Trophoblast cell (in vitro differentiated cells and primary cell): ENCODE measurements at regions not wholly inside any gene's neighbourhood (a gene's known extent, or its start where the extent isn't known, plus 50 kb on each side); places are given as distances from the start of the nearest gene placed in this dataset.
"Not testable (repeated sequence)": the region's sequence is repeated elsewhere in the genome, so short reads cannot be mapped to it uniquely, and the experiment has no call there.

ENCODE experiments used
- DNase-seq, 2 donors: peaks; one replicate each; pipeline ENCODE4 v3.0.0-alpha.2; 2016
- H2AFZ ChIP-seq: 2 replicates; pipeline ENCODE4 v1.6.1; 2013; ENCODE audit warnings: low read length, moderate library complexity, mild to moderate bottlenecking; ENCODE audit not compliant: insufficient read depth, poor library complexity
- H2AK5ac ChIP-seq: 2 replicates; pipeline ENCODE4 v1.6.1; 2013; ENCODE audit warnings: mild to moderate bottlenecking, low read length
- H2BK120ac ChIP-seq: 2 replicates; pipeline ENCODE4 v1.6.1; 2013; ENCODE audit warnings: low read length, mild to moderate bottlenecking, moderate library complexity; ENCODE audit not compliant: insufficient read depth, poor library complexity
- H2BK12ac ChIP-seq: 2 replicates; pipeline ENCODE4 v1.6.1; 2013; ENCODE audit warnings: mild to moderate bottlenecking, low read length, moderate library complexity
- H2BK5ac ChIP-seq: 2 replicates; pipeline ENCODE4 v1.6.1; 2013; ENCODE audit warnings: low read length, low read depth, moderate library complexity, mild to moderate bottlenecking; ENCODE audit not compliant: poor library complexity
- H3K14ac ChIP-seq: 2 replicates; pipeline ENCODE4 v1.6.1; 2013; ENCODE audit warnings: mild to moderate bottlenecking, low read length
- H3K18ac ChIP-seq: 2 replicates; pipeline ENCODE4 v1.6.1; 2013; ENCODE audit warnings: mild to moderate bottlenecking, low read length
- H3K23ac ChIP-seq: 2 replicates; pipeline ENCODE4 v1.6.1; 2013; ENCODE audit warnings: low read length
- H3K27ac ChIP-seq: 2 replicates; pipeline ENCODE4 v1.5.1; 2013; ENCODE audit warnings: low read depth, mild to moderate bottlenecking, inconsistent platforms, low read length, moderate library complexity
- H3K27me3 ChIP-seq: 2 replicates; pipeline ENCODE4 v1.6.1; 2013; ENCODE audit warnings: inconsistent platforms, mild to moderate bottlenecking, low read length, moderate library complexity; ENCODE audit not compliant: insufficient read depth
- H3K36me3 ChIP-seq, 2 experiments: 1 replicate in 1 of 2; 2 replicates in 1 of 2; pipeline ENCODE4 v1.6.1; 2013; ENCODE audit warnings: low read length in 2 of 2, mild to moderate bottlenecking in 2 of 2, moderate library complexity in 1 of 2; ENCODE audit not compliant: insufficient read depth in 2 of 2, control insufficient read depth in 1 of 2
- H3K4ac ChIP-seq: 2 replicates; pipeline ENCODE4 v1.6.1; 2013; ENCODE audit warnings: low read depth, mild to moderate bottlenecking, low read length, moderate library complexity
- H3K4me1 ChIP-seq, 2 experiments: 1 replicate in 1 of 2; 2 replicates in 1 of 2; pipeline ENCODE4 v1.6.1; 2013; ENCODE audit warnings: low read length in 2 of 2, mild to moderate bottlenecking in 2 of 2, moderate library complexity in 1 of 2; ENCODE audit not compliant: insufficient read depth in 2 of 2, control insufficient read depth in 1 of 2
- H3K4me2 ChIP-seq: 2 replicates; pipeline ENCODE4 v1.6.1; 2013; ENCODE audit warnings: inconsistent platforms, mild to moderate bottlenecking, low read length, moderate library complexity
- H3K4me3 ChIP-seq: 2 replicates; pipeline ENCODE4 v1.5.1; 2013; ENCODE audit warnings: mild to moderate bottlenecking, low read depth, low read length, inconsistent platforms
- H3K79me1 ChIP-seq: one replicate; pipeline ENCODE4 v1.6.1; 2013; ENCODE audit warnings: low read length
- H3K79me2 ChIP-seq: 2 replicates; pipeline ENCODE4 v1.6.1; 2013; ENCODE audit warnings: low read length, mild to moderate bottlenecking; ENCODE audit not compliant: control insufficient read depth, insufficient read depth, poor library complexity
- H3K9ac ChIP-seq: 2 replicates; pipeline ENCODE4 v1.6.1; 2013; ENCODE audit warnings: mild to moderate bottlenecking, low read length
- H3K9me3 ChIP-seq: 2 replicates; pipeline ENCODE4 v1.6.1; 2013; ENCODE audit warnings: low read depth, mild to moderate bottlenecking, control low read depth, inconsistent platforms, low read length; ENCODE audit not compliant: insufficient read depth
- H4K12ac ChIP-seq: 2 replicates; pipeline ENCODE4 v1.6.1; 2013; ENCODE audit warnings: low read depth, mild to moderate bottlenecking, low read length, moderate library complexity
- H4K8ac ChIP-seq: 2 replicates; pipeline ENCODE4 v1.6.1; 2013; ENCODE audit warnings: low read depth, mild to moderate bottlenecking, low read length, moderate library complexity
- H4K91ac ChIP-seq: one replicate; pipeline ENCODE4 v1.6.1; 2013; ENCODE audit warnings: low read depth, mild to moderate bottlenecking, low read length, moderate library complexity
- WGBS: extraction: QIAGEN DNeasy Blood & Tissue Kit; methylation state at CpG from one replicate; pipeline ENCODE4 v1.1.7; 2013; ENCODE audit warnings: missing lambda C conversion rate; ENCODE audit not compliant: insufficient read length, insufficient coverage; ENCODE audit errors: extremely low coverage; 5-methylcytosine and 5-hydroxymethylcytosine counted together

DNA sequence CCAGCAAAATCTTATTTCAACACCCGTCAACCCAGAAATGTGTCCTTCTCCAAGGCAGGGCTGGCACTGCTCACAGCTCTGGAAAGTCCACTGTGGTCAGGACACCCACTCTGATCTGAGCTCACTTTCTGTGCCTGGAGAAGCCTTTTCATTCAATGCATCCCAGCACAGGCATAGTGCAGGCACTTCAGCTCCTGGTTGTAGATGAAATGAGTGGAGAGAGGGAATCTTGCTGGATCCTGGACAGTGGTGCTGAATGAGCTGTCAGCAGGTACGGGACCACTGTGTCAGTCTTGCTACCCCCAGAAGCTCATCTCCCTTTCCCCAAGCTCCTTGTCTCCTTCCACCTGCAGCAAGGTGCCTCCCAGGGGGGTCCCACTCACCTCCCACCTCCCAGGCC lies 86.1 kb upstream of the SALL1 start:
- no CpG with 5 or more reads among the region's 2 CpGs for WGBS
- H4K8ac ChIP-seq: no peak overlapping the region
- H3K18ac ChIP-seq: no peak overlapping the region
- no peaks in the 10 kb centered on the region for H3K79me1 ChIP-seq
- no peak overlapping the region for H2BK12ac ChIP-seq
- H3K23ac ChIP-seq: peak overlapping the region; percentile 29
- no peak for DNase-seq
- H3K4me2 ChIP-seq: no peak overlapping the region
- H3K79me2 ChIP-seq: no peaks in the 10 kb centered on the region
- H3K36me3 ChIP-seq: no peaks in the 10 kb centered on the region
- no peak overlapping the region for H2AK5ac ChIP-seq
- H3K9me3 ChIP-seq: peaks cover 11% of the 10 kb centered on the region
- H2BK5ac ChIP-seq: no peak overlapping the region
- H3K9ac ChIP-seq: no peak overlapping the region
- no peak overlapping the region for H2AFZ ChIP-seq
- no peak overlapping the region for H3K14ac ChIP-seq
- H3K27me3 ChIP-seq: no peaks in the 10 kb centered on the region
- H3K4me3 ChIP-seq: no peak overlapping the region
- H2BK120ac ChIP-seq: no peak overlapping the region
- no peaks in the 10 kb centered on the region for H3K4me1 ChIP-seq
- no peak overlapping the region for H3K4ac ChIP-seq
- no peak overlapping the region for H3K27ac ChIP-seq
- no peak overlapping the region for H4K91ac ChIP-seq
- no peak overlapping the region for H4K12ac ChIP-seq

DNA sequence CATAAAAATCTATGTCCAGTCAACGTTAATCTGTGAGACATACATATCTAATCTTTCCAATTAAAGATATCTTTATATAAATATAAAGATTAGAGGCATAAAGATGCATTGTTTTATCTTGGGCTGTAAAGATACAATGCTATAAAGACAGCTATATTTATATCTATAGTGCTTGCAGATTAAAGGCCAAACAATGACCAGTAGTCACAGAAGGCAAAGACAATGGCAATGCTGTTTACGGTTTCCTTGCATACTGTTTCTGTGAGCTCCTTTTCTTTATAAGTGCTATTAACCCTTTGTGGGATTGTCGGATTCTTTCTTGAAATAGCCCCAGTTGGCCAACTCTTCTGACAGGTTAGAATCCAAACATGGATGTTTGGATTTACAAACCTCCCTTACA lies 85.5 kb upstream of the SALL1 start:
- no peak for DNase-seq
- Histone ChIP-seq H3K9me3 (peaks cover 11% of the 10 kb centered on the region), H4K12ac (no peak overlapping the region), H3K4ac (no peak overlapping the region), H3K4me1 (no peaks in the 10 kb centered on the region), H3K27me3 (no peaks in the 10 kb centered on the region), H2BK12ac (no peak overlapping the region), H3K23ac (no peak overlapping the region), H4K91ac (no peak overlapping the region), H3K36me3 (no peaks in the 10 kb centered on the region), H4K8ac (no peak overlapping the region), H2AK5ac (no peak overlapping the region), H3K4me2 (no peak overlapping the region), H2AFZ (no peak overlapping the region), H3K18ac (no peak overlapping the region), H3K9ac (no peak overlapping the region), H3K79me2 (no peaks in the 10 kb centered on the region), H3K4me3 (no peak overlapping the region), H3K27ac (no peak overlapping the region), H3K79me1 (no peaks in the 10 kb centered on the region), H2BK5ac (no peak overlapping the region), H2BK120ac (no peak overlapping the region), H3K14ac (no peak overlapping the region)
- WGBS: no CpG with 5 or more reads among the region's 3 CpGs

DNA sequence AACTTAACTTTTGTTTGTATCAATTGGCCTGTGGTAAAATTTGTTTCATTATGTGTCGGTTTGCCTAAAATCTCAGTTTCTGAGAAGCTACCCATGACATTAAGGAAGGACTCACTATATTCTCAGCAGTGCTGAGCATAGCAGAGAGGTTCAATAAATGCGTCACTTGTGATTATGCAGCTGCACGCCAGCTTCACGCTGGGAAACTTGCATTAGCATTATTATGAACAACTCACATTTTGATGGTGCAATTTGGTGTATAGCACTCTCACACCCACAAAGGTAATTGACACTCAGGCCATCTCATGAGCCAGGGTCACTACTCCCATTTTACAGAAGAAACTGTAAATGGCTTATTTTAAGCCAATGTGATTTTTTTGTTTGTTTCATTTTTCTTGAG lies 80.6 kb upstream of the SALL1 start:
- no peak for DNase-seq

DNA sequence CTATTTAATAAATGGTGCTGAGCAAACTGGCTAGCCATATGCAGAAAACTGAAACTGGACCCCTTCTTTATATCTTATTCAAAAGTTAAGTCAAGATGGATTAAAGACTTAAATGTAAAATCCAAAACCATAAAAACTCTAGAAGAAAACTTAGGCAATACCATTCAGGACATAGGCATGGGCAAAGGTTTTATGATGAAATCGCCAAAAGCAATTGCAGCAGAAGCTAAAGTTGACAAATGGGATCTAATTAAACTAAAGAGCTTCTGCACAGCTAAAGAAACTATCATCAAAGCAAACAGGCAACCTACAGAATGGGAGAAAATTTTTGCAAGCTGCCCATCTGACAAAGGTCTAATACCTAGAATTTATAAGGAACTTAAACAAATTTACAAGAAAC lies 79.0 kb upstream of the SALL1 start:
- H3K4me1 ChIP-seq, H2BK120ac ChIP-seq, H3K18ac ChIP-seq, H3K9ac ChIP-seq, H3K9me3 ChIP-seq, H3K27me3 ChIP-seq, H3K79me1 ChIP-seq, H2BK12ac ChIP-seq, H3K14ac ChIP-seq, H2BK5ac ChIP-seq, H3K4ac ChIP-seq, H4K12ac ChIP-seq, H3K4me2 ChIP-seq, H3K79me2 ChIP-seq, H2AFZ ChIP-seq, H4K8ac ChIP-seq, H4K91ac ChIP-seq, DNase-seq, H2AK5ac ChIP-seq, H3K27ac ChIP-seq, H3K36me3 ChIP-seq, H3K4me3 ChIP-seq, H3K23ac ChIP-seq: not testable (repeated sequence)
- WGBS: no CpG with 5 or more reads among the region's 1 CpG

More for the DNA sequence above, 80.6 kb upstream of the SALL1 start:
- Histone ChIP-seq H3K4me1 (no peaks in the 10 kb centered on the region), H4K91ac (no peak overlapping the region), H3K79me2 (no peaks in the 10 kb centered on the region), H2BK120ac (no peak overlapping the region), H3K23ac (no peak overlapping the region), H3K27ac (no peak overlapping the region), H2AK5ac (no peak overlapping the region), H3K9ac (no peak overlapping the region), H3K9me3 (no peaks in the 10 kb centered on the region), H2AFZ (no peak overlapping the region), H3K36me3 (no peaks in the 10 kb centered on the region), H2BK12ac (no peak overlapping the region), H4K12ac (no peak overlapping the region), H4K8ac (no peak overlapping the region), H2BK5ac (no peak overlapping the region), H3K18ac (no peak overlapping the region), H3K4me2 (no peak overlapping the region), H3K27me3 (no peaks in the 10 kb centered on the region), H3K4ac (no peak overlapping the region), H3K14ac (no peak overlapping the region), H3K4me3 (no peak overlapping the region), H3K79me1 (no peaks in the 10 kb centered on the region)
- no CpG with 5 or more reads among the region's 4 CpGs for WGBS
